Thyroid gland (tissue), 4 donors: ENCODE measurements at regions not wholly inside any gene's neighbourhood (a gene's known extent, or its start where the extent isn't known, plus 50 kb on each side); places are given as distances from the start of the nearest gene placed in this dataset.

Experiments
- DNase-seq, 2 donors: peaks; one replicate each; pipeline ENCODE4 v3.0.0-alpha.2; 2019
- H3K27ac ChIP-seq, 3 donors: fragments of 200-600 bp; sonication (generic); 1 replicate in 2 of 3; 2 replicates in 1 of 3; pipeline ENCODE4 v1.5.1; 2016 to 2019; ENCODE audit warnings: mild to moderate bottlenecking in 1 of 3, moderate library complexity in 1 of 3
- H3K27me3 ChIP-seq: fragments of 200-600 bp; sonication (generic); one replicate; pipeline ENCODE4 v1.5.1; 2019
- H3K36me3 ChIP-seq, 2 donors: fragments of 200-600 bp; sonication (generic); one replicate each; pipeline ENCODE4 v1.5.1; 2016 to 2019
- H3K4me1 ChIP-seq, 2 donors: fragments of 200-600 bp; sonication (generic); one replicate each; pipeline ENCODE4 v1.5.1; 2017 to 2019
- H3K4me3 ChIP-seq, 3 donors: fragments of 200-600 bp; sonication (generic); replicated peaks in 1 of 3; 1 replicate in 2 of 3; 2 replicates in 1 of 3; pipeline ENCODE4 v1.5.1; 2016; ENCODE audit warnings: mild to moderate bottlenecking in 1 of 3
- H3K9me3 ChIP-seq: fragments of 200-600 bp; sonication (generic); one replicate; pipeline ENCODE4 v1.5.1; 2017
- CTCF ChIP-seq, 6 experiments: fragments of 200-600 bp in 3 of 6; fragments of 450-650 bp in 3 of 6; sonication (generic) in 3 of 6; IDR thresholded peaks; one replicate each; pipeline ENCODE4 v1.5.1; 2016 to 2019; ENCODE audit warnings: antibody characterized with exemption in 6 of 6, mild to moderate bottlenecking in 2 of 6, inconsistent platforms in 1 of 6, moderate library complexity in 1 of 6
- POLR2A ChIP-seq, 2 donors: fragments of 450-650 bp; IDR thresholded peaks; one replicate each; pipeline ENCODE4 v1.6.1; 2017; ENCODE audit warnings: antibody characterized with exemption in 2 of 2, mild to moderate bottlenecking in 2 of 2, moderate library complexity in 1 of 2
- WGBS, 2 donors: methylation state at CpG; one replicate each; pipeline ENCODE4 v1.1.5; 2017; 5-methylcytosine and 5-hydroxymethylcytosine counted together
- intact Hi-C: fragments of 100-400 bp; cut with DNase I; formaldehyde crosslinking; loops from one replicate; pipeline ENCODE4 v1.15.1; 2023

GRCh38 chr1:17979815-17980214 is 127.8 kb upstream of the IGSF21 start:
- intact Hi-C loops: no loop called here
- Histone ChIP-seq H3K9me3 (no peaks in the 10 kb centered on the region), H3K36me3 (no peaks in the 10 kb centered on the region), H3K27ac (no peak overlapping the region), H3K27me3 (no peaks in the 10 kb centered on the region), H3K4me1 (no peaks in the 10 kb centered on the region), H3K4me3 (no peak overlapping the region)
- TF ChIP-seq POLR2A (IDR thresholded peaks at IDR 0.05) (no peak), CTCF (IDR thresholded peaks at IDR 0.05) (no peak)
- 39 to 43% methylated on average over 6 of the region's 6 CpGs for WGBS, 2 donors
- DNase-seq: no peak

- no peaks in the 10 kb centered on the region for H3K36me3 ChIP-seq
- DNase-seq: no peak
- H3K27me3 ChIP-seq: no peaks in the 10 kb centered on the region
- 78 to 86% methylated on average over 6 of the region's 6 CpGs for WGBS, 2 donors
- no peak overlapping the region for H3K27ac ChIP-seq
- no peak overlapping the region for H3K4me3 ChIP-seq
- no peaks in the 10 kb centered on the region for H3K4me1 ChIP-seq
- H3K9me3 ChIP-seq: no peaks in the 10 kb centered on the region
- intact Hi-C loops: no loop called here
- TF ChIP-seq POLR2A (IDR thresholded peaks at IDR 0.05): no peak
- TF ChIP-seq CTCF (IDR thresholded peaks at IDR 0.05): no peak
Measured at GRCh38 chr1:17982197-17982596, 125.4 kb upstream of the IGSF21 start.

- H3K27ac ChIP-seq: no peak overlapping the region
- 34 to 38% methylated on average over 9 of the region's 9 CpGs for WGBS, 2 donors
- DNase-seq: peak; percentile 7 to 11
- peak in 3 of 6 experiments; percentile 30 to 45 (median 32) for TF ChIP-seq CTCF (IDR thresholded peaks at IDR 0.05)
- no peak for TF ChIP-seq POLR2A (IDR thresholded peaks at IDR 0.05)
- no peak overlapping the region for H3K4me3 ChIP-seq
- no peaks in the 10 kb centered on the region for H3K4me1 ChIP-seq
- no peaks in the 10 kb centered on the region for H3K27me3 ChIP-seq
- intact Hi-C loops: no loop called here
- H3K9me3 ChIP-seq: no peaks in the 10 kb centered on the region
- no peaks in the 10 kb centered on the region for H3K36me3 ChIP-seq
Measured at GRCh38 chr1:17984583-17984982, 123.0 kb upstream of the IGSF21 start.

- intact Hi-C loops: no loop called here
- no peaks in the 10 kb centered on the region for H3K9me3 ChIP-seq
- H3K36me3 ChIP-seq: no peaks in the 10 kb centered on the region
- H3K27me3 ChIP-seq: no peaks in the 10 kb centered on the region
- WGBS, 2 donors: 86 to 87% methylated on average over 9 of the region's 9 CpGs
- no peak overlapping the region for H3K27ac ChIP-seq
- no peaks in the 10 kb centered on the region for H3K4me1 ChIP-seq
- no peak overlapping the region for H3K4me3 ChIP-seq
- TF ChIP-seq CTCF (IDR thresholded peaks at IDR 0.05): no peak
- TF ChIP-seq POLR2A (IDR thresholded peaks at IDR 0.05): no peak
- no peak for DNase-seq
Measured at GRCh38 chr1:17986156-17986555, 121.4 kb upstream of the IGSF21 start.

GRCh38 chr1:17990401-17990800 is 117.2 kb upstream of the IGSF21 start:
- no peaks in the 10 kb centered on the region for H3K36me3 ChIP-seq
- H3K27ac ChIP-seq: no peak overlapping the region
- H3K4me1 ChIP-seq: no peaks in the 10 kb centered on the region
- no peak for DNase-seq
- WGBS, 2 donors: 44 to 65% methylated on average over 1 of the region's 1 CpG
- no peak for TF ChIP-seq CTCF (IDR thresholded peaks at IDR 0.05)
- H3K9me3 ChIP-seq: no peaks in the 10 kb centered on the region
- no peak overlapping the region for H3K4me3 ChIP-seq
- no peaks in the 10 kb centered on the region for H3K27me3 ChIP-seq
- intact Hi-C loops: no loop called here
